ENCODE measurements at regions not wholly inside any gene's neighbourhood (a gene's known extent, or its start where the extent isn't known, plus 50 kb on each side); places are given as distances from the start of the nearest gene placed in this dataset.
"Not testable (repeated sequence)": the region's sequence is repeated elsewhere in the genome, so short reads cannot be mapped to it uniquely, and the experiment has no call there.

DNA sequence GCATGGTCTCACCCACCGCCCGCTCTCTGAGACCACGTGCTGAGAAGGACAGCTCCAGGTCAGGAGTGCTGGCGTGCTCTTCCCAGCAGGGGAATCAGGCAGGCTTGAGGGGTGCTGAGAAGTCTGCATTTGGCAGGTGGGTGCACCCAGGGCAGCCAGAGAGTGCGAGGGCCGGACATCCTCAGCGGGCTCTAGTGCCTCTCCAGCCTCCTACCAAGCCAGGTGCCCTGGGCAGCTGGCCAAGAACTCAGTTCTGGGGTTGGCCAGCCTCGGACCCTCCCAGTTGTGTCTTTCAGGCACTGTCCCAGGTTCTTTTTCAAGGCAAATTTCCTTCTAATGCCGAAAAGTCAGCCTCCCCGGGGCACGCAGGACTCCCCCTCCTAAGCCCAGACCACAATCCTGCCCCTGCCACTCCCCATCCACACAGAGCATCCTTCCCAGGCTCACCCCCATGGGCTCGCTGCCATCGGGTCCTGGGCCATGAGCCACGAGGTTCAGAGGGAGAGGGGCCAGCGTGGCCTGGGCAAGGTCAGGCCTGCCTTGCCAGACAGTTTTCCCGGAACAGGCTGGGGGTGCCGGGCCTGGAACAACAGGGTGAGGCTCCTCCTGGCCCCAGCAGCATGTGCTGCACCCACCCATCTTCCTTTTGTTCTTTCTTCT is 52.2 kb upstream of the GPC1 start:
- no peak for DNase-seq

DNA sequence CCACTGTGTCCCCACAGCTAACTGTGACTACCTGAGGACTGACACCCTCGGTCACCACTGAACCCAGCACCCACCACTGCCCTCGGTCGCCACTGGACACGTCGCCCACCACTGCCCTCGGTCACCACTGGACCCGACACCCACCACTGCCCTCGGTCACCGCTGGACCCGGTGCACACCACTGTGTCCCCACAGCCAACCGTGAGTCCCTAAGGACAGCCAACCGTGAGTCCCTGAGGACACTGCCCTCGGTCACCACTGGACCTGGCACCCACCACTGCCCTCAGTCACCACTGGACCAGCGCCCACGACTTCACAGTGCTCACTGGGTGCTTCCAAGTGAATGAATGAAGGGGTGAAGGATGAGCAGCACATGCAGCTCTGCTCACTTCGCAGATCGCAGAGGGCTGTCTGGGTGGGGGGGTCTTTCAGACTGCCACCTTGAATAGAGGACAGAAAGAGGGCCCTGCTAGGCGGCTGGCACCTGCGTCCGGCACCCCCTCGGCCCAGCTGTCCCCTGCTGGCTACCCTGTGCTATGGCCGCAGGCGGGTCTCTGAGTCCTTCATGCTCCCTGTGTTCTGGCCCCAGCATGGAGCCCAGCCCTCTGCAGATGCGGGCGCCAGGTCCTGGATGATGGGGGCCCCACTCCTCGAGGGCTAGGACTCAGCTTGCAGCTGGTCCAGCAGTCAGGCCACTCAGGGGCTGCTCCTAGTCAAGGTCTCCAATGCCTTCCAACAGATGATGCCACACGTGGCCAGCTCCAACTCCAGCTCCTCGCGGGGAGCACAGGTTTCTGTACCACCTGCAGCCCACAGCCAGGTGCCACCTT is 51.4 kb upstream of the GPC1 start:
- DNase-seq: no peak

DNA sequence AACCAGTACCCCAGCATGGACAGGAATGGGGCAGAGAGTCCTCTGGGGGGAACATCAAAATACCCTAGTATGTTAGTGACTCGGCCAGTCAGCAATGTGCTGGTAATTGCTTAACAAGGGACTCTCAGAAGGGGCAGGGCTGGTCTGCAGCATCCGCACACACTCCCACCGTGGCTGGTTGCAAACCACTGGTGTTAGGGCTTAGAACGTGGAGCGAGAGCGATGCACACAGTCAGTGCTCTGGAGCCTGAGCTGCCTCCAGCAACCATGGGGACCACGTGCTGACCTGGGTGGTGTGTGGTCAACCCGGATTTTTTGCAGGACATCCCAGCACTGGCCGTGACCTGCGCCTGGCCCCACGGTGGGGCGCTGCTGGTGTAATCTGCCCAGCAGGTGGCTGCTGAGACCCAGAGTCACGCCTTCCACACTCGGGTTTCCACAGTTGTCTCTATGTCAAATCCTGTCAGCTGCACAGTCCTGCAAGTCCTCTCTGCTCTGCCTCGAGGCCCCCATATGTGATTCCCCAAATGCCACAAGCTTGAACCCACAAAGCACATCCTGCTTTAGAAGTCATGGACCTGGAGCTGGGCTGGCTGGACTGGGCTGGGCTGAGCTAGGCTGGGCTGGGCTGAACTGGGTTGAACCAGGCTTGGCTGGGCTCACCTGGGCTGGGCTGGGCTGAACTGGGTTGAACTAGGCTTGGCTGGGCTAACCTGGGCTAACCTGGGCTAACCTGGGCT is 50.6 kb upstream of the GPC1 start:
- no peak for DNase-seq

DNA sequence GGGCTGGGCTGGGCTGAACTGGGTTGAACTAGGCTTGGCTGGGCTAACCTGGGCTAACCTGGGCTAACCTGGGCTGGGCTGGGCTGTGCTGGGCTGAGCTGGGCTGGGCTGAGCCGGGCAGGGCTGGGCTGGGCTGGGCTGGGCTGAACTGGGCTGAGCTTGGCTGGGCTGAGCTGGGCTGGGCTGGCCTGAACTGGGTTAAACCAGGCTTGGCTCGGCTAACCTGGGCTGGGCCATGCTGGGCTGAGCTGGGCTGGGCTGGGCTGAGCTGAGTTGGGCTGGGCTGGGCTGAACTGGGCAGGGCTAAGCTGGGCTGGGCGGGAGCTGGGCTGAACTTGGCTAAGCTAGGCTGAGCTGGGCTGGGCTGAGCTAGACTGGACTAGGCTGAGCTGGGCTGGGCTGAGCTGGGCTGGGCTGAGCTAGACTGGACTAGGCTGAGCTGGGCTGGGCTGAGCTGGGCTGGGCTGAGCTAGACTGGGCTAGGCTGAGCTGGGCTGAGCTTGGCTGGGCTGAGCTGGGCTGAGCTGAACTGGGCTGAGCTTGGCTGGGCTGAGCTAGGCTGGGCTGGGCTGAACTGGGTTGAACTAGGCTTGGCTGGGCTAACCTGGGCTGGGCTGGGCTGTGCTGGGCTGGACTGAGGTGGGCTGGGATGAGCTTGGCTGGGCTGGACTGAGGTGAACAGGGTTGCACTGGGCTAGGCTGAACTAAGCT is 49.9 kb upstream of the GPC1 start:
- DNase-seq: not testable (repeated sequence)
